C1 segment of cervical spinal cord (tissue), 14 donors: ENCODE measurements at regions not wholly inside any gene's neighbourhood (a gene's known extent, or its start where the extent isn't known, plus 50 kb on each side); places are given as distances from the start of the nearest gene placed in this dataset.

Source experiments
- DNase-seq, 14 donors: peaks; one replicate each; lab custom pipeline; 2025; lab: John Stamatoyannopoulos, UW

DNA sequence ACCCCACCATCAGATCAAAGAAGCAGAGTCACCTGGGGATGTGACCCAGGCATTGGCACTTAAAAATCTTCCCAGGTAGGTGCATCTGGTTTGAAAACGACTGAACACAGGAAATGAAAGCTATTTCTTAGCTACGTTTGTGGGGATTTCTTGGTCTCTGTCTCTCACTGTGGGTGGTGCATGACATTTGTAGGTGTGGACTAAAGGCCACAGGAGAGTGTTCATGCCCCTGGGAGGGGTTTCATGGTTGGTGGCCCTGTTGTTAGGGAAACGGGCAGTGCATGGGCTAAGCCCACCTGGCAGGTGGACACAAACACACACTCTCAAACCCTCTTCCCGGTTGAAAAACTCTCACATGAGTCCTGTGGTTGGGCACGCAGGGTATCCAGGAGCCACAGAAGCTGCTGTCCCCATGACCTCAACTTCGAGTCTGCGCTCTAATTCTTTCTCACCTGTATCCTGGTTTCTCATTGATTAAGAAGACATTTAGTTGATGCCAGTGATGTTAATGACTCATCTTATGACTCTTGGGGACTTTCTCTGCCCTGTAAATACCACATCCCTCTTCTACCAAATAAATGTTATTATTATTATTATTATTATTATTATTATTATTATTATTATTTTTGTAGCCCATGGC is 119.4 kb downstream of the MRPS6 start:
- no peak for DNase-seq

GRCh38 chr21:34195335-34195734 is 122.0 kb downstream of the MRPS6 start:
- no peak for DNase-seq

GRCh38 chr21:34196996-34197395 is 123.6 kb downstream of the MRPS6 start:
- no peak for DNase-seq

GRCh38 chr21:34197561-34197960 is 124.2 kb downstream of the MRPS6 start:
- DNase-seq = no peak

DNA sequence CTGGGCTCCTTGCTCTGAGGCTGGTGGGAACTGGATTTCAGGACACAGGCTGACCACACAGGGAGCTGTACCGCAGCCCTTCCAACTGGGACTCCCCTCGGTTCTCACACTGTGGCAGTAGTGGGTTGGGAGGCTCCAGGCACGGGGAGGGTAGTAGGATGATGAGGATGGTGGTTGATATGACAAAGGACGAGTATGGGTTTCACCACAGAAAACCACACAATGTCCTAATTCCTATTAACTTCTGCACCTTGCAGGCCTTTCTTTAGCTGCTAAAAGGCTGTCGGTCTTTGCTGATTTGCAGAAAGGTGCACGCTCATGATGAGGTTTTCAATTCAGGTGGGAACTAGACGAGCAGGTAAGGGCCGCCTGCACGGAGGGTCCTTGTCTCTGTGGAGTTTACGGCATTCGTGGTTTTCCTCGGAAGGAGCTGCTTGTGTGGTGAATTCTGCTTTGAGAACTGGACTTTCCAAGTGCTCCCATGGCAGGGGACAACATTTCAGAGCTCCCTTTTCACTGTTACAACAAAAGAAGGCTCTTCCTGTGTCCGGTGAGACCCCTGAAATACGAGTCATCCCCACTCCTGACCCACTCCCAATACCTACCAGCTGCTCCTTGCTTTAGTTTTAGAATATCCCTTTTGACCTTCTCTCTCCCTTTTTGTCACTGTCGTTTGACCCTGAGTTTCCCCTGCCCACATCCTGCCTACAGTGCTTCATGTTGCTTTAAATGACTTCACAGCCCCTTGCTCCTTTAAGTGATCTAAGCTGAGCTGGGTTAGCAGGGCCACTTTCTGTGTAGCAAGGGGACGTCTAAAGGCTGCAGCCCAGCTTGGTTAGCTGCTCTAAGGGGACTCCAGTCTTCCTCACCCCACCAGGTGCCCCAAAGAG is 125.1 kb downstream of the MRPS6 start:
- no peak for DNase-seq

DNA sequence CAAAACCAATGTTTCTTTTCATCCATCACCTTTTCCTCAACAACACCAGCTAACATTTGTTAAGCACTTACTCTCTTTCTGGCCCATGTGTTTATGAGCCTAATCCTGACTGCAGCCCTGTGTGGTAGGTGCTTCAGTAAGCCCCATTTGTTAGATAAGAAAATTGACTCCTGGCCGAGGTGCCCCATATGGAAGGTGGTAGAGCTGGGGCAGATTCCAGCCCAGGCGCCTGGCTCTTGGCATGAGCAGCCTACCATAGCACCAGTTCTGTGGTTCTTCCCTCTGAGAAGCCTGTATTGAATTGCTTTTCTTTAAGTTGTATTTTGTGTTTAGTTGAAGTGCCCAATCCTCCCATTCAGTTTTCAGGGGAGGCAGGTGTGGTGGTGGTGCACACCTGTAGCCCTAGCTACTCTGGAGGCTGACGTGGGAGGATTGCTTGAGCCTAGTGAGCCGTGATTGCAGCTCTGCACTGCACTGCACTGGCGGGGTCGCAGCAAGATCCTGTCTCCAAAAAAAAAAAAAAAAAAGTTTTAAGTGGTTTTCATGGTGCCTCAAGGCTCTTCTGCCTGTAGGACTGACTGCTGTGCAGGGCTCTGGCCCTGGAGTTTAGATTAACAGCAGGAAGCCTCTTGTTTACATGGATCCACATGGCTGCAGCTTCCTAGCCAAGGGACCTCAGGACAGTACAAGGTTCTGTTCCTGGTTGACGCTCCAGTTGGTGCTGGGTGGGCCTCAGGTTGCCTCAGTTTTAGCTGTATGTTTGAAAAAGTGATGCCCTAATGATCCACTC is 125.9 kb downstream of the MRPS6 start:
- peak in 1 of 14 donors; percentile 61 for DNase-seq

- peak in 1 of 14 donors; percentile 15 for DNase-seq
Observed at GRCh38 chr21:34200288-34200905, 127.0 kb downstream of the MRPS6 start.

GRCh38 chr21:34201001-34201400 is 127.6 kb downstream of the MRPS6 start:
- no peak for DNase-seq

- peak in 1 of 14 donors; percentile 34 for DNase-seq
Observed at GRCh38 chr21:34201481-34201858, 128.1 kb downstream of the MRPS6 start.

GRCh38 chr21:34202553-34203372 is 129.4 kb downstream of the MRPS6 start:
- DNase-seq = peak in 8 of 14 donors; percentile 16 to 44 (median 35)

DNA sequence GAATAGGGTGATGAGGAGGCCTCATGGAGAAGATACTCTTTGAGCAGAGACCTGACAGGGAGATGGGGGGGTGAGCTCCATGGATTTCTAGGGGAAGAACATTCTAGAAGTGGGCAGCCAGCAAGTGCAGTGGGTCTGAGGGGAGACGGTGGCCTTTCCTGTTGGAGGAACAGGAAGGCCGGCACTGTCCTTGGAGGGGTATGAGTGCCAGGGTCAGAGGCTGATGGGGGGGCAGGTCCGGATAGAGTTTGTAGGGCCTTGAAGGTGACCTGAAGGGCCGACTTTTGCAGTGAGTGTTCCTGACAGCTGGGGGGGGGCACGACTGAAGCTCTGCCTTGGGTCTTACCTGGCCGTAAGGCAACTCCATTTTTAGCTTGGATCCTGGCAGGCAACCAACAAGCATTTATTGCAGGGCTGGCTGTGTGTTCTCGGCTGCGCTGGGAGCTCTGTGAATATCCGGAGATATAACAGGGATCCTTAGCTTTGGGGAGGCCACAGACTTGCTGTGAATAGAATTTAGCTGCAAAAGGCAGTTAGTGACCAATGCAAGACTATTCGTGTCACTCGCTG is 130.6 kb downstream of the MRPS6 start:
- peak in 2 of 14 donors; percentile 19 to 83 for DNase-seq

DNA sequence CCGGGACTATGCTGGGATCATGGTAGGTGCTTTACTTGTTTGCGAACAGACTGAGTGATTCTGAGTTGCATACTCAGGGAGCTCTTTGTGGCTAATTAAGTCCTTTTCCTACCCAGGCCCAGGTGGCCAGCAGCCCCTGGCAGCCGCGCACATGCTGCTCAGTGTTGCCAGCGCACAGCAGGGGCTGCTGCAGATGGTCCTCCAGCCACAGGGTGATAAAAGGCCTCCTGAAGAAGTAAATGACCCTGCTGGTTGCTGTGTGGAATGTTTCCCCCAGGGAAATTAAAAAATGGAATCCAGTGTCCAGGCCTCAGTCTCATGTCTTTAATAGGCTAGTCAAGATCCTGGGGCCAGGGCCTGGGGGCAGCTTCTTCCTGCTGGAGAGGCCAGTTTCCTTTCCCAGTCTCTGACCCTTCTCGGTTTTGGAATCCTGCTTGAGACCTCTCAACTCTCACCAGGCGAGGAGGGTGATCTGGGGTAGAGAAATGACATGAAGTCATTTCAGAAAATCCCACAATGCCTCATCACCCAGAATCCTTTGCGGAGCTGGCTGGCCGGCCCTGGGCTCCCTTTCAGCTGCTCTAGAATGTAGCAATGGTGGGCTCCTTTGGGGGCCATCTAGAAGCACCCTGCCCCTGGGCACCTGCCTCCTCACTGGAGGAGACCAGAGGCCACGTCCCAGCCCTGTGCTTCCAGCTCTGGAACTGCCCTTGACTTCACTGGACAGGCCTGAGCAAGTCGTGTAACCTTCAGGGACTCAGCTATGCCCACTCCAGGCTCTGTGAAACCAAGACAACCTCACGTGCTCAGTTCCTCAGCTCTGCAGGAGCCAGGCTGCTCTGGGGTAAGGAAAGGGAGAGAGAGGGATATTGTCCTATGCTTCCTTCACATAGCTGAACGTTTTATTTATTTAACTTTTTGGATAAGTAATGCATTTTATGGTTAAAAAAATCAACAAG is 131.4 kb downstream of the MRPS6 start:
- DNase-seq = peak in 4 of 14 donors; percentile 10 to 85 (median 16)

GRCh38 chr21:34205811-34206571 is 132.6 kb downstream of the MRPS6 start:
- DNase-seq = no peak

DNA sequence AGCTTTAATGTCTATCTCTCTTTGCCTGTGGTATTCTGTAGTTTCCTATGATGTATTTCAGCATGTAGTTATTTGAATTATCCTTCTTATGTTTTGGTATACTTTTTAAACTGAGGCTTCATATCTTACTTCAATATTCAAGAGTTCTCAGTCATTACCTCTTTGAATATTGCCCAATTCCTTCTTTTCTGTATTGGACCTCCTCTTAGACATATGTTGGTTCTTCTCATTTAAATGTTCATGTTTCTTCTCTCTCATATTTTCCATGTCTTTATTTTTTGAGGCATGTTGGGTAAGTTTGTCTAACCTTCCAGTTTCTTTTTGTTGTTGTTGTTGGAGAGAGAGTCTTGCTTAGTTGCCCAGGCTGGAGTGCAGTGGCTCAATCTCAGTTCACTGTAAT is 140.6 kb downstream of the MRPS6 start:
- no peak for DNase-seq

DNA sequence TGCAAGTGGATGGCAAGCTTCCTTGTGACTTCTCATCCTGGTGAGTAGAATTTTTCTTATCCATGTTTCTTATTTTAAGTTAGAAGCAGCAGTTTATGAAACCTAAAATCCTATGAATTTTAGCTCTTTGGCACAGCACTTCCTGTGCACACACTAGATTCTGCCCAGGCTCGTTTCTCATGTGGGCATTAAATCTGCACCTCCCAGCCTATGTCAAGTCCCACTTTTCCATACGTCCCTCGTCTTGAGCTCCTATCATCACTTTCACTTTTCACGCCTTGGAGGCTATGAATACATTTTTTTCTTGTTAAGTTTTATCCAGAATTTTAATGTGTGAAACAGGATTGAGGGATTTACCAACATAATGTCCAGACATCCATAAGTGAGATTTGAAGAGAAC is 142.1 kb downstream of the MRPS6 start:
- DNase-seq = no peak

GRCh38 chr21:34215911-34216717 is 142.7 kb downstream of the MRPS6 start:
- DNase-seq = no peak

DNA sequence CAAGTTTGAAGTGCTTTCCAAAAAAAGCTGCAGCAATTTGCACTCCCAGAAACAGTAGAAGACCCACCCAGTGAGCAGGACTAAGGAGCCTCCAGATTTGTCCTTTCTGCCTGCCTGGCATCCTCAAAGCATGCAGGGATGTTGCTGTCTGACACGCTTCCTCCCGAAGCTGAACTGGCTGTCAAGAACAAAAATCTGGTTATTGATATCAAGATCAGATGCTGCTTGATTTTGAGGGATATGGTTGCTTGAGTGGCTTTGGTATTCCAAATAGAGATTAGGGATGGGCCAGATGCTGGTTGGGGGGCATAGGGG is 143.3 kb downstream of the MRPS6 start:
- DNase-seq = no peak

DNA sequence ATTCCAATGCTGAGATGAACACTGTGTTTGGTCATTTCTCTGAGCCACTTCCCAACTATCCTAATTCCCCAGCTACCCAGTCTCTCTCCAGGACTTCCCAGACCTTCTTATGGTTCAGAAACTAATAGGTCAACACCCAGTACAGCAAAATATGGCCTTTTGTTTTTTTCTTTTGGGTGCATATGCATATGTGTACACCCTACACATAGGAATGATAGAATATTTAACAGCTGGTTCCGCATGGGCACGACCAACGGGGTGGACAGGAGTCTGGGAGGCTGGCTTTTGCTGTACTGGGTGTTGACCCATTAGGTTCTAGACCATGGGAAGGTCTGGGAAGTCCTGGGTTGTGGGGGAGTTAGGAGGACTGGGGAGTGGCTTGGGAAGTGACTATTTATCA is 143.9 kb downstream of the MRPS6 start:
- no peak for DNase-seq
